ENCODE measurements at regions not wholly inside any gene's neighbourhood (a gene's known extent, or its start where the extent isn't known, plus 50 kb on each side); places are given as distances from the start of the nearest gene placed in this dataset.
"Not testable (repeated sequence)": the region's sequence is repeated elsewhere in the genome, so short reads cannot be mapped to it uniquely, and the experiment has no call there.

DNA sequence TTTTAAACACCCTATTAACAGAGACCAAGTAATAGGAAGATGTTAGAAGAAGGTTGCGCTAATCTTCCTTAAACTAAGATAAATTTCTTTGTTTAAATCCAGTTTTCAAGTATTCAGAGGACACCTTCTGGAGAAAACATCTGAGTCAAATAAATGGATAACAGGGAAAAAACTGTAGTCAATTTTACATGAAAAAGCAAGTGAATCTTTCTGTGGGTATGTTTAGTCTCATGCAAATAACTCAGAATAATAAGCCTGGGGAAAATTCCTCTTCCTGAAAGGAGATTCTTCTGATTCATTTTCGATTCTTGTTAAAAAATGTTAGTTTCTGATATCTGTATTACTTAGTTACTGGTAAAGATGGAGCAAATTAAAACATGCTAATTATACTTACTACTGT is 145.5 kb downstream of the CTH start:
- DNase-seq = no peak

- DNase-seq = no peak
Observed at GRCh38 chr1:70567167-70567566, 156.1 kb downstream of the CTH start.

DNA sequence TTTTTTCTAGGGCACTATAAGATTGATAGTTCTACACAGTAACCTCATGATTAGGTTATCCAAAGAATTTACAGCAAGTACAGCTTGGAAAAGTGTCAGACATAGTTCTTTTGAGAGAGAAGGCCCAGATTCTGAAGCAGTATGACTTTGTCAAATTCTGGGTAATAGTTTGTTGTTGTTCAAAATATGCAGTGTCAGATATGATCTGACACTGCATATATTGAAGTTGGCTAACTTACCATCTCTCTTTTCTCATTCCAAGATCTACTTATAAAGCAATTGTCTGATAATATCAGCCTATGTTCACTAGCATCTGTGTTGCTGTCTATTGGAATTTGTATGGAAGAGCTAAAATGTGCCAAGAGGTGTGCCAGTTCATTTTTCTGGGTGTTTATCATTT is 160.1 kb downstream of the CTH start:
- DNase-seq = no peak

GRCh38 chr1:70573317-70573843 is 162.3 kb downstream of the CTH start:
- no peak for DNase-seq

DNA sequence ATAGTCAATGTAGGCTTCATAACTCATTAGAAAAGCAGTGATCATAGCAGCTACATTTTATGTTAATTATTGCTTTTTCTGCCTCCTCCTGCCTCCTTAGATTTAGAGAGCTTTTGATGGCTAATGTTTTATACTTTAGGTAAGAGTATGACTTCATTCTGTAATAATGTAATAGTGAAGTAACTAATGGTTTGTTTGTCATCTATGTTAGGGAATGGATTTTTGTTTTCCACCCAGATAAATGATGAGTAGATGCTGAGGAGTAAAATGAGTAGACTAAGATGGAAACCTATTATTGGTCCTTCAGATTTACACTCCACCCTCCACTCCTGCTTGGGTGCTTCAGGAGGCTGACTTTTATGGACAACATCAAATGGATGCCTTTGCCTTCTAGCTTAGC is 170.6 kb downstream of the CTH start:
- DNase-seq = no peak

DNA sequence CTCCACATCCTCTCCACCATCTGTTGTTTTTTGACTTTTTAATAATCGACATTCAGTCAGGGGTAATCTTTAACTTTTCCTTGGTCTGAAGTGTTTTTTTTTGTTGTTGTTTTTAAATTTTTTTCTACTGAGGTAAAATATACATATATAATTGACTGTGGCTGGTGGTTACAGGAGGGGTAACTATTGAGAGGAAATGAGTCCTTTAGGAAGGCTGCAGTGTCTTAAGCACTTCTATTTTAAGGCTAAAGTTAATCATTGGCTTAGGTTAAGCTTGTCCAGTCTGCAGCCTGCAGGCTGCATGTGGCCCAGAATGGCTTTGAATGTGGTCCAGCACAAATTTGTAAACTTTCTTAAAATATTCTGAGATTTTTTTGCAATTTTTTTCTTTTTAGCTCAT is 172.5 kb downstream of the CTH start:
- DNase-seq = no peak

DNA sequence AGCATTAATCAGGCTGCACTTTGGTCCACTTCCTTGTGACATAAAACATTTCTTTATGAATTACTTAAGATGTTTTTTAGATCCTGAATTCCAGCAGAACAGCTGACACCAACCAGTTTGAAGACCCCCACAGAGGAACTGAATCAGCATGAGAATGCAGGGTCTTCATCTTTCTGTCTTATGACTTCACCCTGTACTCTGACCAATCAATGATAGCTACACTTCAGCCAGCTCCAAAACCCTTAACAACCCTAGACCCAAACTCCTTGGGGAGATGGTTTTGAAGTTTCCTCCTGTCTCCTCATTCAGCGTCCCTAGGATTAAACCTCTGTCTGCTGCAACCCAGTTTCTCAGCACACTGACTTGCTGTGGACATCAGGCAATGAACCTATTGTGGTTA is 175.0 kb downstream of the CTH start:
- DNase-seq = no peak

GRCh38 chr1:70587872-70588366 is 176.9 kb downstream of the CTH start:
- no peak for DNase-seq

DNA sequence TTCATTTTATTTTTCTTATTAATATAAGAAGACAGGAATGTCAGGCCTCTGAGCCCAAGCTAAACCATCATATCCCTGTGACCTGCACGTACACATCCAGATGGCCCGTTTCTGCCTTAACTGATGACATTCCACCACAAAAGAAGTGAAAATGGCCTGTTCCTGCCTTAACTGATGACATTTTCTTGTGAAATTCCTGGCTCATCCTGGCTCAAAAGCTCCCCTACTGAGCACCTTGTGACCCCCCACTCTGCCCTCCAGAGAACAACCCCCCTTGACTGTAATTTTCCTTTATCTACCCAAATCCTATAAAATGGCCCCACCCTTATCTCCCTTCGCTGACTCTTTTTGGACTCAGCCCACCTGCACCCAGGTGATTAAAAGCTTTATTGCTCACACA is 182.5 kb downstream of the CTH start:
- DNase-seq = not testable (repeated sequence)

GRCh38 chr1:70608815-70609214 is 197.7 kb downstream of the CTH start:
- no peak for DNase-seq

DNA sequence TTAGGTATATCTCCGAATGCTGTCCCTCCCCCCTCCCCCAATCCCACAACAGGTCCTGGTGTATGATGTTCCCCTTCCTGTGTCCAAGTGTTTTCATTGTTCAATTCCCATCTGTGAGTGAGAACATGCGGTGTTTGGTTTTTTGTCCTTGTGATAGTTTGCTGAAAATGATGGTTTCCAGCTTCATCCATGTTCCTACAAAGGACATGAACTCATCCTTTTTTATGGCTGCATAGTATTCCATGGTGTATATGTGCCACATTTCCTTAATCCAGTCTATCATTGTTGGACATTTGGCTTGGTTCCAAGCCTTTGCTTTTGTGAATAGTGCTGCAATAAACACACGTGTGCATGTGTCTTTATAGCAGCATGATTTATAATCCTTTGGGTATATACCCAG is 199.1 kb downstream of the CTH start:
- not testable (repeated sequence) for DNase-seq

GRCh38 chr1:70616946-70617345 is 205.9 kb downstream of the CTH start:
- DNase-seq = no peak

DNA sequence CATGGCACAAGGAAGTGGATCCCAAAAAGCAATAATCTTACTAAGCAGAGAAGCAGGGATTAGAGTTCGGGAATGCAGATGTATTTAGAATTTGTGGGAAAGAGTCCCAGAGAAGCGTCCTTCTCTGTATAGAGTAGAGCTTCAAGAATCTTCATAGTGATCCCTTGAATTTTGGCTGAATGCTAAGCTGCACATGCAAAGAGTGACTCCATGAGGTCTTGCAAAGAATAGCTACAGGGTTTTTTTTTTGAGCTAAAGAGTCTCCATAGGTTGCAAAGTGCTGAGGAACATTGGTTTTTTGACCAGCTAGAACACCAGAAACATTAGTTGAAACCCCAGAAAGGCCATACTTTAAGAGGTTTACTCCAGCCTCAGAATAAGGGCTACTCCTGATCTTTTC is 206.7 kb downstream of the CTH start:
- no peak for DNase-seq

DNA sequence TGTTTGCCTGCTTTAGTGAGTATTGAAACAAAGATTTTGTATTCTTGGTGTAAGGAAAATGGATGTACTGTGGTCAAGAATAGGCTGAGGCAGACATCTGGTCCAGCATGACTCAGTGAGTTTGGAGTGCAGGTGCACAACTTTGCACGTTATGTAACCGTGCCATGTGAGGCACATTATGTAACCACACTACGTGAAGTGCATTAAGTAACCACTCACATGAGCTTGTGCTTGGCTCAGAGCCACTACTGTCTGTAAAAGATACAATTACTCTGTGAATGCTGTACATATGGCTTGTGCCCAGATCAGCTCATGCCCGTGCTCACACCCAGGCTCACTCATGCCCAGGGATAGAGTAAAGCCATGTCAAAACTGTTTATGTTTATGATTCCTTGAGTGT is 216.8 kb downstream of the CTH start:
- no peak for DNase-seq

GRCh38 chr1:70628973-70629372 is 217.9 kb downstream of the CTH start:
- DNase-seq = no peak

DNA sequence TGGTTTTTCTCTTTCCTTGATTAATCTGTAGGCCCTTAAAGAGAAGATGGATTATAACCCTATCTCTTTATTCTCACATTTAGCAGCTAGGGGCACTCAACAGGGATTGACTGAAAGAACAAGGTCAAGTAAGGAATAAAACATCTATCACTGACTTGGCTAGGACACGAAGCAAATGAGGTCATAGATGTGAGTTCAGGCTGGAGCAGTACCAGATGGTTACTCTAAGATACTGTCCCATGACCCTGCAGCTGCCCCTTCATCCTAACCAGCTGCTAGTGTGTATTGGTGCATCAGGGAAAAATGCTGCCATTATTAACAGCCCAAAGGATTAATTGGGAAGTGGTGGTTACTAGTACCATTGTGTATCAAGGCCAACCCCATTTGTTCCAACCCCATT is 221.9 kb downstream of the CTH start:
- no peak for DNase-seq

GRCh38 chr1:70635868-70636267 is 224.8 kb downstream of the CTH start:
- DNase-seq = no peak

- DNase-seq = no peak
Observed at GRCh38 chr1:70641868-70642267, 230.8 kb downstream of the CTH start.

- DNase-seq = no peak
Observed at GRCh38 chr1:70656361-70656760, 245.3 kb downstream of the CTH start.

GRCh38 chr1:70659891-70660290 is 248.8 kb downstream of the CTH start:
- no peak for DNase-seq

- no peak for DNase-seq
Observed at GRCh38 chr1:70666381-70667140, 255.5 kb downstream of the CTH start.

- DNase-seq = no peak
Observed at GRCh38 chr1:70667494-70668170, 256.6 kb downstream of the CTH start.

DNA sequence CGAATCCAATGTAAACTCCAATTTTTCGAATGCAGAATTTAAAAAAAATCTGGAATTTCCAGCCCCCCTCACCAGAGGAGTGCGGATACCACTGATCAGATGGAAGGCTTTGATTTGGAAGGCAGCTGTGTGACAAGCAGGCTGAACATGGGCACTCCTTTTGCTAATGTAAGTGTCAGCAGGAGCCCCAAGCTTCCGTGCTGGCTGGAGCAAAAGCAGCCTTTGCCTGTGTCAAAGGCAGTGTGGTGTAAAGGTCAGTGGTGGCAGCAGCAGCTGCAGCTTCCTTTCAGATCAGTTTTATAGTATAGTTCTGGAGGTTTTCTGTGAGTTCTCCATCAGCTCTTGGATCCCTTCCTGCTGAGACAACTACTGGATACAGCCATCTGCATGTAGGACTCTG is 259.9 kb downstream of the CTH start:
- no peak for DNase-seq

DNA sequence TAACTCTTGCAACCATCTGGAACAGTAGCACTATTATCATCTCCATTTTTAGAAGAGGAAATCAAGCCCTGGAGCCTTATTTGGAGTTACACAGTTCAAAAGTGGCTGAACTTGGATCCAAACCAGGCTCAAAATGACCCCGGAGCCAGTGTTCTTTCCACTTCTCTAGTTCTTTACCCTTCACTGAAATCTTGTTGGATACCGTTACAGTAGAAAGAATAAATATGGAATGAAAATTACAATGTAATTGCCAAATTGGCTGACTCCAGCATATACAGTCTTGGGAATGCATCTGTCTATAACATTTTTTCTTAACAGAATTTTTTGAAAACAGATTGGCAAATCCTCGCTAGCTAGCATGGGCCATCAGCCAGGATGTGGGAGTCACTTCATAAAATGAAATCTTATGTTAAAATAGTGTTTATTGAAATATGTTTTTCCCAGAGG is 261.4 kb downstream of the CTH start:
- no peak for DNase-seq

All from stimulated activated CD4-positive, alpha-beta T cell treated with anti-CD3 and anti-CD28 coated beads, Interleukin-12 subunit alpha, Interleukin-12 subunit beta, amount 100 ng/mL, for 4 hours (primary cell).